ENCODE measurements at regions not wholly inside any gene's neighbourhood (a gene's known extent, or its start where the extent isn't known, plus 50 kb on each side); places are given as distances from the start of the nearest gene placed in this dataset.

DNA sequence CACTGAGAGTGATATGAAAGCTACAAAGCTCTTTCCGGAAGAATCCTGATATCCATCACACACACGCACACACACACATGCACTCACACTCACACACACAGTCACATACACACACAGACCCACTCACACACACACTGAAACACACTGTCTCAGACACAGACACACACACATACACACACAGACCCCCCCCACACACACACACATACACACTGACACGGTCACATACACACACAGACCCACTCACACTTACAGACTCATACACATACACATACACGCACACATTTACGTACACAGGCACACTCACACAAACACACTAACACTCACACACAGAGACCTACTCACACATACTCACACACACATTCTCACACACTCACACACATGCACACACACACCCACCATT lies 58.6 kb downstream of the LIG4 start:
- DNase-seq = no peak

DNA sequence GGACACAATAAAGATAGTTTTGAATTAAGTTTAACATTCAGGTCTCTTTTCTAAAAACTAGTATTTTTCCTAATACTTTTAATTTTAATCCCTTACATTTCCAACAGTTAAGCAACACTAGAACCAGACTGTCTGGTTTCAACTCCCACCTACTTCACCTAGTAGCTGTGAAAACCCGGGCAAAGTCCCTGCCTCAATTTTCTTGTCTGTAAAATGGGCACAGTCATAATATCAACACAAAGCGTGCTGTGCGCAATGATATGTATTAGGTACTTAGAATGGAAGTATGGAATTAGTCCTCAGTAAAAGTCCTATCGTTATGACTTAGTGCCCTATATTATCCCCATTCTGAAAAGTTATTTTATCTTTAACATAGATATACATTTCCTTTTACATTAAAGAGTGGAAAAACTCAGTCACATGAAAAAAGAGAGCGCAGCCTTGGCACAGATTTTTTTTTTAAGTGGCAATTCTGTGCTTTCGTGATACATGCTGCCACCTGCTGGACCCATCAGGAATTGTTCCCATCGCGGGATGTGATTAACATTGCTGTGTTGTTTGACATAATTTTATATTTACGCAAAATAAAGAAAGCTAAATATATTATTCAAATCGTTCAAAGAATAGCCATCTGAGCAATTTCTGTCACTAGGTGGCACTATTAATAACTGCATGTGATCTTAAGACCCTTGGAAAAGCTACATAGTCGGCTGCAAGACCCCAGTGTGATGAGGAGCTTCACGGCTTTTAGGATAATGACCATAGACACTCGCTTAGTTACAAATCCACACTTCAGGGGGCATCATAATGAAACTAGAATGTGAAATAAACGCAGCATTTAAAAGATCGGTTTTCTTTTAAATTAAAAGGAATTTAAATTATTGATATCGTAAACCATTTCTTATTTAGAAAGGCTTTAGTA lies 59.9 kb downstream of the LIG4 start:
- DNase-seq = peak; percentile 68

DNA sequence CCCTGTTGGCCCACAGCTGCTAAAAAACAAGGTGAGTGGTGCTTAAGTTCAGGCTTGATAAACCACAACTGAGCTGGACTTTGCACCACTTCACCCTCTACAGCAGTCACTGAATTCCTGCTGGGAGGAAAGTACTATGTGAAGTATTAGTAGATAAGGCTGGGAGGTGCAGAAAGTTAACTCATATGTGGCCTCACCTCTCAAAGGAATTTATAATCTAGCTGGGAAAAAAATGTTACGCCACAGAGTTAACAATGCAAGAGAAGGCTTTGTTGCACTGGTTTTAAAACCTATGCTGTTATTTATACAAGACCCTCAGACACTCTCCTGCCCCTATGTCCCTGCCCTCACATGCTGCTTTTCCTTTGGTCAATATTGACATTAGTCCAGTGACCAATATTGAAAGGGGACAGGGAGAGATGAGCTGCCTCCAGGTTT lies 60.9 kb downstream of the LIG4 start:
- no peak for DNase-seq

DNA sequence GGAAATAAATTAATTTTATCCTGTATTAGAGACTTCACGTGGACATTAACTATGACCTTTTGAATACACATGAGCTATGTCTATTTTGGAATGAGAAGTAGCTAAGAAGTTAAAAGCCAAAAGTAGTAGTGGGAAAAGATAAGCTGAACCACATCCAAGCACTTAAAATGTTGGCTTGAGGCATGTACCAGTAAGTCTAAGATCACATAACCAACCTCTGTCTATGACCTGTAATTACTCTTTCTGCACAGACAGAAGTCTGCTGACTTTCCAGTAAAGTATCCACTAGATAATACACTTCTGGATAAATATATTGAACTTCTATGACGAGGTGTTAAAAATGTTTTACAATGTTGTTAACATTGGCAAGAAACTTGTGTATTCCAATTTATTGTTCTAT lies 68.7 kb downstream of the LIG4 start:
- DNase-seq = no peak

DNA sequence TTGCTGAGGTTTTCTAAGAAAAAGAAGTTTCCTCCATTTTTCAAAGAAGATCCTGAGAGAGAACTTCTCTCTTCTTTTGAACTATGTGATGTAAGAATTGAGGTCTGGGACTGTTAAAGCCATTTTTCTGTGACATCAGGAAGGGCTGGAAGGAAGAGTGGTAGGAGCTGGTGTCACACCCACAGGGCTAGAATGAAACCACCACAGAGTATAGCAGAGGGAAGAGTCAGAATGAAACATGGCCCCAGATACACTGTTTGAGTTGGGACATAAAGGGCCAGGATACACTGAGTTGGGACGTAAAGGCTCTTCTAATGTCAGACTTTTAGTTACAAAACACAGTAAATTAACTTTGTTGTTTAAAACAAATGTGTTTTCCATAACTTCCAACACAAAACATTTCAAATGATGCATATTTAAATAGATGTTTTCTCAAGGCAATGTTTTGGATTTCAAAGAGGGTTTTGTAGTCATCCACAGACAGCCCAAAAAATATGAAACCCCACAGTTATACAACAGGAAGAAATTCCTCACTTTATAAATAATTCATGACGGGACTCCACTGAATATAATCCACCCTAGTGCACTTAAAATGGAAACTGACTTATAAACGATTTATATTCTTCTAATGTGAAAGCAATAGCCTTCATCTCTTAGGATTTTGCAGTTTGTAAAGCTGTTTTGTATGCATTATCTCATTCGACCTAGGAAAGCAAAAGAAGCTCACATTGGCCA lies 72.5 kb downstream of the LIG4 start:
- no peak for DNase-seq

DNA sequence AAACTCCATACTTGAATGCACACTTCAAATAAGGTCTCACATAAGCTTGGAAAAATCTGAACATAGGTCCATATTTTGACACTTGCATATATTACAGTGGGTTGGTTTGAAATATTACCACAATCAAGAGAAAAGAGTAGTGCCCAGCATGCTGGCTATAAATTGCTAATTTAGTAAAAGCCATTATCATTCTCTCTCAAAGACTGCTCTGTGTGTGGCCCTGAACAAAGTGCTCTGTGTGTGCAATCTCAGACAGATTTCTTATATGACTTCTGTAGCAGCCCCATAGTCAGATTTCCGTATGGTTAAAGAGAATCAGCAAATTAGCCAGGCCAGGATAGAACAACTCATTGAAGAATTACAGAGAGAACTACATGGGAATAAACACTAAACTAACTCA lies 78.2 kb downstream of the LIG4 start:
- DNase-seq = no peak

DNA sequence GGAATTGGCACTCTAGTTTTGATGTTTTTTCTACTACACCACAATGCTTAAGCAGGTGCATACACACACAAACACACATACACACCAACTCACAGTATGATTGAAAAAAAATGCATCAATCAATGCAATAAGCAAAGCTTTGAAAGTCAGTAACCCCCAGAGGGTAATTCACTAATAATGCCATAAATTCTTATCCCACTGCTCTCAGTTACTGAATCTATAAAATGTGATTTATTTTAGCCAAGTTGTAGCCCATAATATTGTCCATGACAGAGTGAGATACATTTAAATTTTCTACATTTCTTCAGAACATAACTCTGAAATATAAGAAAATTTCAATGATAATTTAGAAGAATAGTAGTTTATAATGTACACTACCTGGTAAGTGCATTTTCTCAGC lies 87.9 kb downstream of the LIG4 start:
- DNase-seq = no peak

DNA sequence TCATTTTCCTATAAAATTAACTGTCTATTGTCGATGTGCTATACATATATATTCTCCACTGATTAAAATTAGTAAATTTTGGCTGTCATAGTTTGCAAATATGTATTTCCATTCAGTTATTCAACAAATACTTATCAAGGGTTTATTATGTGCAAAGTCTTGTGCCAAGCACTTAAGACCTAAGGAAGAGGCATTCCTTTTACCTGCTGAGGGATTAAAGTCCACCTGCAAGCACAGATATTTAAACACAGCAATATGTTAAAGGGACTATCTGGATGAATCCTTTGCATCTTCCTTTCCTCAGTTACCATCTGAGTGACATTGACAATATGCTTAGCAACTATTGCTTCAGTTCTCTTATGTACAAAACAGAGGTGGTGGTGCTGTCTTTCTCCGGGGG lies 89.3 kb downstream of the LIG4 start:
- no peak for DNase-seq

DNA sequence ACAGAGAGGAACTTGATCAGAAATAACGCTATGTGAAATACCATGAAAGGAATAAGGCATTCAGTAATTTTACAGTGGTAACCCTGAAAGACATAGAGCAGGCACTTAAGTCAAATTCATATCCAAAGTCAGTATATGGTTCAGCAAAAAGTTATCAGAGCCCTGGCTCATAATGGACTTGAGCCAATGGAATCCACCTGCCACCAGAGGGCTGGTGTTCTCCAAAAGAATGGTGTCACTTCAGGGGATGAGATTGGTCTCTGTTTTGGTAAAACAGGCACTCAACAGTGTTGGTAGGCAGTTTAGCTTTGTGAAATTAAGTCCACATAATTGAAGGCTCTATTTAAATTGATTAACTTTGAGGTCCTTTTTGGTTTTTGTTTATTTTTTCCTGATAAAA lies 93.9 kb downstream of the LIG4 start:
- no peak for DNase-seq

DNA sequence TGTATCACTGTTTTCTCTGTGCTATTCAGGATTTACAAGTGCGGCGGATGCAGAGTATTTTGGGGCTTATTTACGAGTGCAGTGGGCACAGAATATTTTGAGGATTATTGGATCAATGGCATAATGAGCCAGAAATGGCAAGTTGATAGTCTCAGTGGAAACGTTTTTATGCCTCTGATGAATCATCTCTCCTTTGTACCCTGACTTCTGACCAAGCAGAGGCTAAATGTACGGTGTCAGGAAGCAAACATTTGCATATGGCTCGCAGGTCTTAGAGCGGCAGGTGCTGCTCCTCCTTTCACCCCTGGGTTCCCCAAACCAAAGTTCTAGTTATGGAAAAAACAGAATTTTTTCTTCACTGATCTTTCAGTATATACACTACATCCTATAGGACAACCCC lies 94.5 kb downstream of the LIG4 start:
- DNase-seq = no peak

DNA sequence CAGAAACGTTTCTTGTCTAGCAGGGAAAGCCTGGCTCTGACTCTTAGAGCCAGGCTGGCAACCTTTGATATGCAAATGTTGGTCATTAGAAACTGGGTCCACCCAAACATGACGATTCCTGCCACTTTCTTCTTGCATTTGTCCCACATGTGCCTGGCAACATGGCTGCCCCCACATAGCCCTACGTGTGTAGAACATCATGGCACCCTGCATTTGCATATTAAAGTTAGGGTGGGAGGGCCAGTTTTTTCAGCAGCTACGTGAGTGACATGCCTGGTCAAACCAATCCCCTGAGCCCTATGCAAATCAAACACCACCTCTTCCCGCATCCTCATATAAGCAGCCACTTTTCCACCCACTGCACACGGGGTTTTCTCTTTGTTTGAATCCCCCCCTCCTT lies 95.0 kb downstream of the LIG4 start:
- no peak for DNase-seq

DNA sequence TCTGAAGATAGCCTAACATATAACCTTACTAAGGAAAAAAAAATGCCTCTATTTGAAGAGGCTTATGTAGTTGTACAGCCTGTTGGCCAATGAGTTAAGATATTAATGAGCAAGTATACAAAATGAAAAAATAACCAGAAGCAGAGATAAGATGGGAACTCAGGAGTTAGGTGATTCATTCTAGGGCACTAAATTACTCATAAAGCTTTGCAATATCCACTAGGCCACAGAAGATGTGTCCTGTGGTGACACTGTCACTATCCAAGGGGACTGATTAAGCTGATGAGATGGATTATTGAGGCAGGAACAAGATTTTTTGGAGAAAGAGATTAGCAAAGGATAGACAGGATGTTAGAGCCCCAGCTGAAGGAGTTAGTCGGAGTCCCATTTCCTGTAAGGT lies 99.6 kb downstream of the LIG4 start:
- no peak for DNase-seq

DNA sequence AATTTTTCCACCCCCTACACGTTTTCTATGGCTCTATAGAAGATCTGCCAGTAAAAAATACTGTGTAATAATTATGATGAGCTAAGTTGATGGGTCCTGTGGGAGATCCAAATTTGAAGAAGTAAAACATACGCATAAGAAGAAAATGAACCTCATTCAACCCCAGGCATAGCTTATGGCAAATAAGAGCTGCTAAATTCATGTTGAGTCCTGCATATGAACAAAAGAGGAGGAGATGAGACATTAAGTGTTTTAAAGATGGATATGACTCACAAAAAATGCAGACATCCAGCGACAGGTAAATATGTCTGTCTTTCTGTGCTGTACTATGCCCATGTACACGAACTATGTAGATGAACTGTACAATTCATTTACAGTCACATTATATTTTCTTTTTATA lies 101.9 kb downstream of the LIG4 start:
- DNase-seq = no peak

DNA sequence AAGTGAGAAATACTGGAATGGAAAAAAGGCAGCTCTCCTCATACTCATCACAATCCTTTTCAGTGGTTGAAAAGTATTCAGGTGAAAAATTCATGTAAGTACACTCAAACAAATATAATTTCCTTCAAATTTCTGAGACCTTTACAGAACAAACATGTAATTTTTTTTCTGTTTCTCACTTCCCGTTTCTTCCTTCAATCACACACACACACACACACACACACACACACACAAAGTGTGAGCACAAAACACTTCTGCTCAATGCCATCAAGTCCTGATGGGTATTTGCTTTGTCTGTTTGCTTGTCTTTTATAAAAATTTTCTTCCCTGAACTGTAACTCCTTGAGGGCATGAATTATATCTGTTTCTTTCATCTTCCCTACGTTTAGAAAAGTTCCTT lies 110.6 kb downstream of the LIG4 start:
- no peak for DNase-seq

DNA sequence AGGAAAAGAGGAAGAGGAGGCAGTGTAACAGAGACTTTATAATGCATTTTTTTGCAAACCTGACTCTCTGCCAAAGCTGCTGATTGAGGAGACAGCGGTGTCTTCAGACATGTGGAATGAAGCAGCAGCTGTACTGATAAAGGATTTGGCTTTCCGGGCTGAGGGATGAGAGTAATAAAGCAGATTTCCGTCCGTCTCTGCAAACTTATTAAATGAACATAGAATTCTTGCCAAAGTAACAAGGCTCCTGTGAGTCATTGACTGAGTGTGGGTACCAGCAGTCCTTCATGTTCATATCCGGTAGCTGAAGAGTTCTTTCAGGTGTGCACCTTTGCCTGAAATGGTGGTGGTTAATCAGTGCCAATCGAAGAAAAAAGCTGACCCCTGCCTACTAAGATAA lies 112.6 kb downstream of the LIG4 start:
- DNase-seq = no peak

DNA sequence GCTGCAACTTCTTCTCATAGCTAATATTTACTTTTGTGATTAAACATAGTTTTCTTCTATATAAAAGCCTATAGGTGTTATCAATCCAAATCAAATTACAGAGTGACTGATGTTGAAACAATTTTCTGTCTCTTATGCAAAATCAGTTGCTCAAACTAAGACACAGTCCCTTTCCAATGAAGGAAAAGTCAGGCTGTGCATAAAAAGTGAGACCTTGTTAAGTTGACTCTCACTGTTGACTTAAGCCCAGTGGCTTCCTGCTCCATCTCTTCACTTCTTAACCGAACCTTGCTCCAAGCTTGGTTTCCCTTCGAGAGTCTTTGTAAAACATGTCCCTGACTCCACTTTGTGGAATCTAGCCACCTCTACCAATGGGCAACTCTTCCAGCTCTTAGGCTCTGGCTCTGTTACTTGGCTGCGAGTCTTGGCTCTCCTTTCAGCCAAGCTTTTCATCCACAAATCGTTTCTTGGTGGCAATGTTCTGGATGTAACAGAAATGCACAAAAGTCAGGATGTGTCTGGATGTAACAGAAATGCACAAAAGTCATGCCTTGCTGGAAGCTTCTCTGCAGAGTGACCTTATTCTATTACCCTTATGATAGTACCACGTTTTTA lies 118.9 kb downstream of the LIG4 start:
- DNase-seq = no peak

DNA sequence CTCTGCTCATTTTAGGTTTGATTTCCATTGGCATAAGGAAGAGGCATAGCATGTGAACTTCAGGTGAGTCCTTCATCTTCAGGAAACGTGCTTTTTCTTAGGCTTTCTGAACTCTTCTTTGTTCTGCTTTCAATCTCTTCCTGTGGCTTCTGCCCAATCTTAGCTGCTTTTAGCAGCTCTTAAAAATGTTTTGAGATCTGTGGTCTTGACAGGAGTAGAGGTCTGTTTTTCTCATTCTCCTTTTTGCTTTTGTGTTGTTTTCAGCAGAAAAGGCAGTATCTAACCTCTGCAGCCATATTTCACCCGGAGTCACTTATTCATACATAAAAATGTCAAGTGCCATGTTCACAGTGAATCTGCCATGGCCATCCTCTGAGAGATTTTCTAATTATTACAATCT lies 120.3 kb downstream of the LIG4 start:
- DNase-seq = no peak

DNA sequence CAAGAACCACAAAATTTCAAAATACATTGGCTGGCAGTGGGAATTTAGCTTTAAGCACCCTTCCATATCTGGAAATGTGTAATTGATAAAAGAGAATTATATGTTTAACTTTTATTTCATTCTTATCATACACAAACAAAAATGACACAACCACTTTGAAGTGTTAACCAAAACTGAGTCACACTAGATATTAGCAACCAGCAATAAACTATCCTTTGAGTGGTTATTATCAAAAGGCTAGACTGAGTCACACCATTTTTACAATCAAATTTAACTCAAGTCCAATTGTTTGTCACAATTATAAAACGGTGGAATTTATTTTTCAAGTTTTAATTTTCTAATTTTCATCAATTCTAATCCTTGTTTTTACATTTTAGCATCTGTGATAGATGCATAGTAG lies 121.7 kb downstream of the LIG4 start:
- DNase-seq = no peak

DNA sequence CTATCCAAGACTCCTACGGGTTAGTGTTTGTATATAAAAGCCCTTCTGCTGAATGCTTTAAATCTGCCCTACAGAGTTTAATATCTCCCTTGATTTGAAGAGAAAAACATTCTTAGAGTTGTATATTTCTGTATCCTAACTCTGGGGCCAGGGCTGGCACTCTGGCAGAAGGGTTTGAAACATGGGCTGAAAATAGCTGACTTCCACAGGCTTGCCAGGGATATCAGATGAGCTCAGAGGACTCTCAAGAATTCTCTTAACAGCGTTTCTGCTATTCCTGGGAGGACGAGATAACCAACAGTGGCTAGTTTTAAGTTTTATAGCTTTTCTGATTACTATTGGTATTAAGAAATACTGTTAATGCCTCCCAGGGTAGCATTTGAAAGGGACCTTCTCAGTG lies 127.5 kb downstream of the LIG4 start:
- no peak for DNase-seq

DNA sequence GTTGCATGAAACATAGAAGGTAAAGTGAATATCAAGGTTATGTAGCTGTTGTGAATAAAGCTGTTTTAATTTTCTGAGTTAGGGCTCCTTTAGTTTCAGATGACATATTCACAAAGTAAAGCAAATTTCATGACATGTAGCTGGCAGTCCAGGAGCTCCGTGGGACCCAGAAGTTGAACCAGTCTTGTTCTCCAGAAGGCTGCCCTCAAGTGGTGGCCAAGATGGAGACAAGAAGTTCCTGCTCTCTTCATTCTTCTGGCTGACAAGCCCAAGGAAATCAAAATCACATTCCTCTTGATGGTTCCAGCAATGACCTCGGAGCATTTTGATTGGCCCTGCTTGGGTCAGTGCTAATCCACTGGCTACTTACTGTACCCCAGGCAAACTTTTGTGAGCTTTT lies 128.7 kb downstream of the LIG4 start:
- DNase-seq = no peak

DNA sequence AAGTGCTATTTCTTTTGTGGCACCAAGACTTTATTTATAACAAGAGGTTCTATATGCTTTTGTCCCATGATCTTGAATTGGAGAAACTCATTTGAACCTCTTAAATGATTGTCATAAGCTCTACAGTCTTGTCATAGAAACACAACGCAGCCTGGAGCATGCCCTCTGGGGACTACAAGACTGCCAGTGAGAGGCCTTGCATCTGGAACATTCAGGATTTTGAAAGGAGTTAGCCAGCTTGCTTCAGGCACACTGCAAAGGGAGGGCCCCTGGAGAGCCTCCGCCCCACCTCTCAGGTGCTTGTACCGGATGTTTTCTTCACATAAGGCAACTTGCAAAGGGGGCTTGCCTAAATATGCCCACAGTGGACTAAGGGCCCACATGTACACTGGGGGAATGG lies 130.5 kb downstream of the LIG4 start:
- DNase-seq = no peak

DNA sequence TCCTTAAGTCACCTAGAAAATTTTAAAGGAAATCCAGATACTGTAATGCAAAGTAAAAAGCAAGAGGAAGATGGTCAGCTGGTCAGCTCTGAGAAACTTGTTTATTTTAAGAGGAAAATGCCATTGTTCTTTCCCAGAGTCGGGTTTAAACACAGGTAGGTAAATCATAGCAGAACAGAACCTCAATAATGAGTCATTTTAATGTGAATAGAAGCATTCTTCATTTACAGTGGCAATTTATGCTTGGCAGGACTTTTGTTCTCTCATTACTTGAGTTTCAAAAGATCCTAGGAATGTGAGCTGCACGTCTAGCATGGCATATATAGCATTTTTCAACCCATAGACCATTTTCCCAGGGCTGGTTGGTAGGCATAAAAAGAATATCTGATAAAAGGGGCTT lies 132.3 kb downstream of the LIG4 start:
- DNase-seq = no peak

DNA sequence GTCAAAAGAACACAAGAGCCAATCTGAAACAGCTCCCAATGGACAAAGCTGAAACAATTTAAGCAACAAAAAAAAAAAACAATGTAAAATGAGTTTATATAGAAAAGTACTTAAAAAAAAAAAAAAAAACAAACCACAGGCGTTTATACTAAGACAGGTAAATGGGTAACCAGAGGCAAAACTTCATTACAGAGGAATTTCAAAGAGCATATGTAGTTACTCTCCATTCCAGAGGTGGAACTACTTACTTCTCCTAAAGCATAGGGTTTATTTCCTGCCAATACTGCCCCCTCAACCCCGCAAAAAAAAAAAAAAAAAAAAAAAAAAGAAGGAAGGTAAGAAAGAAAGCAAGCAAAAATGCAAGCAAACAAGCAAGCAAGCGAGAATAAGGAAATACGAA lies 132.9 kb downstream of the LIG4 start:
- DNase-seq = no peak

DNA sequence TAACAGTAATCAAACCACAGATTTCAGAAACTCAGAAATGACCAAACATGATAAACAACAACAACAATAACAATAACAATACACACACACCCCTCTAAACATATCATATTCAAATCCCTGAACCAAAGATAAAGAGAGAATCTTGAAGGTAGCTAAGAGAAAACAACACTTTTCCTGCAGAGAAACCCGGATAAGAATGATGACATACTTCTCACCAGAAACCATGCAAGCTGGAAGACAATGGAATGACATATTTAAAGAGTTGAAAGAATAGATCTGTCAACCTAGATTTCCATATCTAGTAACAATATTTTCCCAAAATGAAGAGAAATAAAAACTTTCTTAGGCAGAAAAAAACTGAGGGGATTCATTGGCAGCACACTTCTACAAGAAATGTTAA lies 138.1 kb downstream of the LIG4 start:
- DNase-seq = no peak

All from activated CD4-positive, alpha-beta T cell treated with anti-CD3 and anti-CD28 coated beads for 48 hours (primary cell).